NCI-H82 (cell line): ENCODE measurements at regions not wholly inside any gene's neighbourhood (a gene's known extent, or its start where the extent isn't known, plus 50 kb on each side); places are given as distances from the start of the nearest gene placed in this dataset.
A peak's percentile ranks its signal among the peaks of the same experiment; 100 is the strongest.

ENCODE experiments used
- DNase-seq: peaks from one replicate; lab custom pipeline; 2025; lab: John Stamatoyannopoulos, UW

- DNase-seq, result no peak
These were observed 649.2 kb downstream of the BRD1 start for GRCh38 chr22:49178246-49179005.

GRCh38 chr22:49177666-49178065 lies 650.0 kb downstream of the BRD1 start:
- no peak for DNase-seq

GRCh38 chr22:49176956-49177355 lies 650.7 kb downstream of the BRD1 start:
- no peak for DNase-seq

- DNase-seq, result no peak
These were observed 657.6 kb downstream of the BRD1 start for GRCh38 chr22:49170053-49170452.

GRCh38 chr22:49169074-49169744 lies 658.5 kb downstream of the BRD1 start:
- no peak for DNase-seq

- no peak for DNase-seq
These were observed 659.4 kb downstream of the BRD1 start for GRCh38 chr22:49168219-49168813.

- DNase-seq, result no peak
These were observed 660.9 kb downstream of the BRD1 start for GRCh38 chr22:49166746-49167145.

GRCh38 chr22:49166211-49166610 lies 661.5 kb downstream of the BRD1 start:
- DNase-seq, result no peak

- no peak for DNase-seq
These were observed 662.8 kb downstream of the BRD1 start for GRCh38 chr22:49164773-49165320.

- no peak for DNase-seq
These were observed 663.5 kb downstream of the BRD1 start for GRCh38 chr22:49163960-49164690.

- no peak for DNase-seq
These were observed 664.3 kb downstream of the BRD1 start for GRCh38 chr22:49163258-49163959.

- DNase-seq, result no peak
These were observed 664.8 kb downstream of the BRD1 start for GRCh38 chr22:49162841-49163240.

- DNase-seq, result no peak
These were observed 666.4 kb downstream of the BRD1 start for GRCh38 chr22:49161002-49161850.

GRCh38 chr22:49160261-49161001 lies 667.2 kb downstream of the BRD1 start:
- DNase-seq, result no peak

- no peak for DNase-seq
These were observed 668.0 kb downstream of the BRD1 start for GRCh38 chr22:49159711-49160110.

- no peak for DNase-seq
These were observed 668.7 kb downstream of the BRD1 start for GRCh38 chr22:49158741-49159564.

GRCh38 chr22:49157529-49158339 lies 669.9 kb downstream of the BRD1 start:
- DNase-seq, result no peak

GRCh38 chr22:49156662-49157285 lies 670.9 kb downstream of the BRD1 start:
- DNase-seq, result peak; percentile 20
